Dermis microvascular lymphatic vessel endothelial cell (primary cell): ENCODE measurements at regions not wholly inside any gene's neighbourhood (a gene's known extent, or its start where the extent isn't known, plus 50 kb on each side); places are given as distances from the start of the nearest gene placed in this dataset.

ENCODE experiments used
- DNase-seq, 2 donors: peaks; one replicate each; pipeline versions ENCODE4 v3.0.0 to v3.0.0-alpha.2; 2010; ENCODE audit warnings: low read depth in 2 of 2

DNA sequence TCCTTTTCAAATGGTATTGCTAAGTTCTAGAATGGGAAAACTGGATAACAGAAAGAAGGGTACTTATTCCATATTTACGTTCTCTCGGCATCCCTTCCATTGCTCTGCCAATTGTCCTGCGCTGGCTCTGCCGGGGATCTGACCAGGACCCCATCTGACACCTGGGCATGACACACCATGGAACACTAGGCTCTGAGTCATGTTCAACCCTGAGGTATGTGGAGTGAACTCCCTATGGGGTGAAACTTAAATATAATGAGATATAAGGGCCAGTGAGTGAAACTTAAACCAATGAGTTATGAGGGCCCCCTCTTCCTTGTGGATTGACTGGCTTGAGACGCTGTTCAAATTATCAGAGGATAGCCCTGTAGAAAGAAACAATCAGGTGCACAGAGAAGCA lies 55.1 kb upstream of the ZEB1 start:
- DNase-seq, result no peak

GRCh38 chr10:31268444-31269303 lies 50.3 kb upstream of the ZEB1 start:
- DNase-seq, result no peak
